ENCODE measurements at regions not wholly inside any gene's neighbourhood (a gene's known extent, or its start where the extent isn't known, plus 50 kb on each side); places are given as distances from the start of the nearest gene placed in this dataset.

GRCh38 chr6:131390322-131390721 is 182.7 kb upstream of the ARG1 start:
- TF ChIP-seq, protein P1, sequence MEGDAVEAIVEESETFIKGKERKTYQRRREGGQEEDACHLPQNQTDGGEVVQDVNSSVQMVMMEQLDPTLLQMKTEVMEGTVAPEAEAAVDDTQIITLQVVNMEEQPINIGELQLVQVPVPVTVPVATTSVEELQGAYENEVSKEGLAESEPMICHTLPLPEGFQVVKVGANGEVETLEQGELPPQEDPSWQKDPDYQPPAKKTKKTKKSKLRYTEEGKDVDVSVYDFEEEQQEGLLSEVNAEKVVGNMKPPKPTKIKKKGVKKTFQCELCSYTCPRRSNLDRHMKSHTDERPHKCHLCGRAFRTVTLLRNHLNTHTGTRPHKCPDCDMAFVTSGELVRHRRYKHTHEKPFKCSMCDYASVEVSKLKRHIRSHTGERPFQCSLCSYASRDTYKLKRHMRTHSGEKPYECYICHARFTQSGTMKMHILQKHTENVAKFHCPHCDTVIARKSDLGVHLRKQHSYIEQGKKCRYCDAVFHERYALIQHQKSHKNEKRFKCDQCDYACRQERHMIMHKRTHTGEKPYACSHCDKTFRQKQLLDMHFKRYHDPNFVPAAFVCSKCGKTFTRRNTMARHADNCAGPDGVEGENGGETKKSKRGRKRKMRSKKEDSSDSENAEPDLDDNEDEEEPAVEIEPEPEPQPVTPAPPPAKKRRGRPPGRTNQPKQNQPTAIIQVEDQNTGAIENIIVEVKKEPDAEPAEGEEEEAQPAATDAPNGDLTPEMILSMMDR (conservative IDR thresholded peaks at IDR 0.05; ENCODE audit: low read depth in 2 of 2): no peak
- TF ChIP-seq EZH2 (IDR thresholded peaks at IDR 0.05; ENCODE audit: low read depth, unreplicated experiment) (no peak), EZH2phosphoT487 (IDR thresholded peaks at IDR 0.05; ENCODE audit: unreplicated experiment) (no peak), POLR2AphosphoS5 (IDR thresholded peaks at IDR 0.05; ENCODE audit: low read depth) (no peak), REST (IDR thresholded peaks at IDR 0.05; ENCODE audit: unreplicated experiment) (no peak), CREB1 (CRISPR knock-in tag; IDR thresholded peaks at IDR 0.05; ENCODE audit: low read depth) (no peak), ETS1 (IDR thresholded peaks at IDR 0.05) (no peak), STAT1 (IDR thresholded peaks at IDR 0.05; ENCODE audit: unreplicated experiment) (no peak), JUNB (IDR thresholded peaks at IDR 0.05; ENCODE audit: unreplicated experiment) (no peak), NANOG (IDR thresholded peaks at IDR 0.05; ENCODE audit: borderline replicate concordance) (no peak), ZNF331 (CRISPR knock-in tag; IDR thresholded peaks at IDR 0.05; ENCODE audit: low read depth) (no peak), ZNF114 (CRISPR knock-in tag; IDR thresholded peaks at IDR 0.05) (no peak), ZNF462 (CRISPR knock-in tag; IDR thresholded peaks at IDR 0.05) (no peak)

All from GM23338 (cell line).